Esophagus (tissue), 2 donors: ENCODE measurements at regions not wholly inside any gene's neighbourhood (a gene's known extent, or its start where the extent isn't known, plus 50 kb on each side); places are given as distances from the start of the nearest gene placed in this dataset.
"Not testable (repeated sequence)": the region's sequence is repeated elsewhere in the genome, so short reads cannot be mapped to it uniquely, and the experiment has no call there.

ENCODE experiments used
- H3K27ac ChIP-seq, 2 donors: one replicate each; pipeline ENCODE4 v1.5.1; 2013; ENCODE audit warnings: low read depth in 2 of 2, mild to moderate bottlenecking in 2 of 2, inconsistent platforms in 1 of 2, low read length in 1 of 2, moderate library complexity in 1 of 2
- H3K27me3 ChIP-seq, 2 donors: one replicate each; pipeline ENCODE4 v1.6.1; 2013; ENCODE audit warnings: low read length in 2 of 2, control low read depth in 1 of 2, mild to moderate bottlenecking in 1 of 2; ENCODE audit not compliant: insufficient read depth in 2 of 2, control insufficient read depth in 1 of 2
- H3K36me3 ChIP-seq, 2 donors: one replicate each; pipeline ENCODE4 v1.6.1; 2013; ENCODE audit warnings: low read length in 1 of 2; ENCODE audit not compliant: control insufficient read depth in 2 of 2, insufficient read depth in 2 of 2
- H3K4me1 ChIP-seq, 2 donors: one replicate each; pipeline ENCODE4 v1.6.1; 2013; ENCODE audit warnings: low read length in 1 of 2; ENCODE audit not compliant: control insufficient read depth in 2 of 2, insufficient read depth in 2 of 2
- H3K4me3 ChIP-seq, 2 donors: one replicate each; pipeline ENCODE4 v1.5.1; 2013; ENCODE audit warnings: low read length in 2 of 2, mild to moderate bottlenecking in 2 of 2, low read depth in 1 of 2, moderate library complexity in 1 of 2
- H3K9me3 ChIP-seq, 2 donors: one replicate each; pipeline ENCODE4 v1.6.1; 2013; ENCODE audit warnings: mild to moderate bottlenecking in 2 of 2, low read depth in 1 of 2, low read length in 1 of 2, moderate library complexity in 1 of 2; ENCODE audit not compliant: control insufficient read depth in 2 of 2, insufficient read depth in 1 of 2
- WGBS, 2 donors: extraction: QIAGEN DNeasy Blood & Tissue Kit; methylation state at CpG; one replicate each; pipeline ENCODE4 v1.1.7; 2013; 5-methylcytosine and 5-hydroxymethylcytosine counted together
- donor health status: healthy with polysubstance abuse.
- donor health status: Bipolar disorder and iron deficiency.

DNA sequence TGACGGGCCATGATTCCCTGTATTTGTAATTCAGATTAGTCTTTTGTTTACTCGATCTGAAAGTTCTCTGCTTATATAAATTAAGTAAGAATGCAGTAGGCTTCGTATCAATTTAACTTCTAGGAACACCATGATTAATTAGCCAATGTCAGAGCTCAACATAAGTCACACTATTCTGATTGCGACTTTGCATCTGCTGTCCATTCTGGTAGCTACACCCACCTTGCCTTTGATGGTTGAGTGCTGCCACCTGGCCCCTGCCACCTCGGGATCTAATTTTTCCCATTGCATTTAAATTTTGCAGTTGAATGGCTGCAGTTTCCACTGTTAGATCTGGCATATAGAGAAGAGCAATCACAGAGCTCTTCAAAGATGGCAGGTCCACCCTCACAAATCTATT lies 140.0 kb downstream of the LTN1 start:
- 66 to 70% methylated on average over 5 of the region's 5 CpGs for WGBS, 2 donors
- Histone ChIP-seq H3K4me1 (peaks cover 0 to 4% of the 10 kb centered on the region in 2 donors), H3K36me3 (no peaks in the 10 kb centered on the region), H3K27me3 (no peaks in the 10 kb centered on the region), H3K4me3 (no peak overlapping the region), H3K27ac (no peak overlapping the region), H3K9me3 (peaks cover 0 to 2% of the 10 kb centered on the region in 2 donors)

GRCh38 chr21:28851645-28852044 lies 141.0 kb downstream of the LTN1 start:
- Histone ChIP-seq H3K36me3 (no peaks in the 10 kb centered on the region), H3K4me3 (no peak overlapping the region), H3K4me1 (peaks cover 0 to 2% of the 10 kb centered on the region in 2 donors), H3K27me3 (no peaks in the 10 kb centered on the region), H3K9me3 (peaks cover 0 to 2% of the 10 kb centered on the region in 2 donors), H3K27ac (no peak overlapping the region)
- 94 to 100% methylated on average over 1 of the region's 1 CpG for WGBS, 2 donors

DNA sequence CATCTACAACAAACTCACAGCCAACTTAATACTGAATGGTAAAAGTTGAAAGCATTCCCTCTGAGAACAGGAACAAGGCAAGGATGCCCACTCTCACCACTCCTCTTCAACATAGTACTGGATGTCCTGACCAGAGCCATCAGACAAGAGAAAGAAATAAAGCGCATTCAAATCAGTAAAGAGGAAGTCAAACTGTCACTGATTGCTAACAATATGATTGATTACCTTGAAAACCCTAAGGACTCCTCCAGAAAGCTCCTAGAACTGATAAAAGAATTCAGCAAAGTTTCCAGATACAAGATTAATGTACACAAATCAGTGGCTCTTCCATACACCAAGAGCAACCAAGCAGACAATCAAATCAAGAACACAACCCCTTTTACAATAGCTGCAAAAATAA lies 153.4 kb downstream of the LTN1 start:
- not testable (repeated sequence) for H3K9me3 ChIP-seq, H3K27me3 ChIP-seq

DNA sequence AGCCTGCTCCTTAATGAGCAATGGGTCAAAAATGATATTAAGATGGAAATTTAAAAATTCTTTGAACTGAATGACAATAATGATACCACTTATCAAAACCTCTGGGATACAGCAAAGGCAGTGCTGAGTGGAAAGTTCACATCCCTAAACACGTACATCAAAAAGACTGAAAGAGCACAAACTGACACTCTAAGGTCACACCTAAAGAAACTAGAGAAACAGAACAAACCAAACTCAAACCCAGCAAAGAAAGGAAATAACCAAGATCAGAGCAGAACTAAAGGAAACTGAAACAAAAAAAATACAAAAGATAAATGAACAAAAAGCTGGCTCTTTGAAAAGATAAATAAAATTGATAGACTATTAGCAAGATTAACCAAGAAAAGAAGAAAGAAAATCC lies 155.3 kb downstream of the LTN1 start:
- not testable (repeated sequence) for H3K27me3 ChIP-seq, H3K9me3 ChIP-seq, H3K27ac ChIP-seq, H3K36me3 ChIP-seq, H3K4me3 ChIP-seq, H3K4me1 ChIP-seq
- 62 to 68% methylated on average over 1 of the region's 1 CpG for WGBS, 2 donors

More for the DNA sequence above, 153.4 kb downstream of the LTN1 start:
- not testable (repeated sequence) for H3K36me3 ChIP-seq, H3K4me3 ChIP-seq, H3K27ac ChIP-seq, H3K4me1 ChIP-seq
- WGBS, 2 donors: 86 to 93% methylated on average over 1 of the region's 1 CpG

DNA sequence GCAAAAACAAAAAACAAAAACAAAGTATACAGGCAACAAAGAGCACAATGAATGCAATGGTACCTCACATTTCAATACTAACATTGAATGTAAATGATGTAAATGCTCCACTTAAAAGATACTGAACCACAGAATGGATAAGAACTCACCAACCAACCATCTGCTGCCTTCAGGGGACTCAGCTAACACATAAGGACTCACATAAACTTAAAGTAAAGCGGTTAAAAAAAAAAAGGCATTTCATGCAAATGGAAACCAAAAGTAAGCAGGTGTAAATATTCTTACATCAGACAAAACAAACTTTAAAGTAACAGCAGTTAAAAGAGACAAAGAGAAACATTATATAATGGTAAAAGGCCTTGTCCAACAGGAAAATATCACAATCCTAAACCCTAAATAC lies 156.1 kb downstream of the LTN1 start:
- H3K4me1 ChIP-seq, H3K4me3 ChIP-seq, H3K27ac ChIP-seq, H3K36me3 ChIP-seq, H3K9me3 ChIP-seq, H3K27me3 ChIP-seq: not testable (repeated sequence)
- WGBS, 2 donors: 83 to 87% methylated on average over 1 of the region's 1 CpG

- Histone ChIP-seq H3K9me3 (no peaks in the 10 kb centered on the region), H3K36me3 (no peaks in the 10 kb centered on the region), H3K27me3 (no peaks in the 10 kb centered on the region), H3K4me1 (no peaks in the 10 kb centered on the region), H3K4me3 (no peak overlapping the region), H3K27ac (no peak overlapping the region)
- 93 to 94% methylated on average over 6 of the region's 6 CpGs for WGBS, 2 donors
Measured at GRCh38 chr21:28834335-28835238, 158.1 kb downstream of the LTN1 start.

- WGBS, 2 donors: 87 to 91% methylated on average over 3 of the region's 3 CpGs
Measured at GRCh38 chr21:28833609-28834008, 159.1 kb downstream of the LTN1 start.

DNA sequence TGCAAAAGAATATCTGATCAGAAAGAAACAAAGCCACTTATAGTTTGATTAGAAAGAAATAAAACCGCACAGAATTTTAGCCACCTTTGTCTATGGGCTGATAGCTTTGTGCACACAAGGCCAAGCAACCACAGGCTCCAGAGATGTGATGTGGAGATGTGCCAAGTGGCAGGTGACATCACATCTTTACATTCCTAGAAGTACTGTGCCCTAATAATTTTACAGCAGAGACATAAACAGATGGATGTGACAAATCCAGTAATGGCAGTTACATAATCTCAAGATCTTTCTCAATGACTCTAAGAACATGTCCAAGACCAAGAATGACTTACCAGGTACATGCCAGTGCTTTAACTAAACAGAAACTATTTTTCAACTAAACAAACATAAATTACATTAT lies 159.5 kb downstream of the LTN1 start:
- H3K4me1 ChIP-seq: no peaks in the 10 kb centered on the region
- no peak overlapping the region for H3K27ac ChIP-seq
- no peak overlapping the region for H3K4me3 ChIP-seq
- H3K9me3 ChIP-seq: no peaks in the 10 kb centered on the region
- WGBS, 2 donors: 70 to 89% methylated on average over 1 of the region's 1 CpG
- H3K36me3 ChIP-seq: no peaks in the 10 kb centered on the region
- no peaks in the 10 kb centered on the region for H3K27me3 ChIP-seq

More at GRCh38 chr21:28833609-28834008, 159.1 kb downstream of the LTN1 start:
- H3K9me3 ChIP-seq: no peaks in the 10 kb centered on the region
- no peak overlapping the region for H3K4me3 ChIP-seq
- H3K27ac ChIP-seq: no peak overlapping the region
- no peaks in the 10 kb centered on the region for H3K27me3 ChIP-seq
- no peaks in the 10 kb centered on the region for H3K36me3 ChIP-seq
- H3K4me1 ChIP-seq: no peaks in the 10 kb centered on the region

GRCh38 chr21:28832715-28833061 lies 160.0 kb downstream of the LTN1 start:
- Histone ChIP-seq H3K4me1 (no peaks in the 10 kb centered on the region), H3K36me3 (no peaks in the 10 kb centered on the region), H3K27me3 (no peaks in the 10 kb centered on the region), H3K27ac (no peak overlapping the region), H3K9me3 (no peaks in the 10 kb centered on the region), H3K4me3 (no peak overlapping the region)
- 91 to 94% methylated on average over 3 of the region's 3 CpGs for WGBS, 2 donors
